ENCODE measurements at regions not wholly inside any gene's neighbourhood (a gene's known extent, or its start where the extent isn't known, plus 50 kb on each side); places are given as distances from the start of the nearest gene placed in this dataset.

GRCh38 chr21:34200288-34200905 is 127.0 kb downstream of the MRPS6 start:
- peak; percentile 67 for DNase-seq (ENCODE audit: low read depth)
- no peak for TF ChIP-seq CTCF (conservative IDR thresholded peaks at IDR 0.05; ENCODE audit: low read length)
- H3K4me3 ChIP-seq (ENCODE audit: low read length), result no peak overlapping the region

- TF ChIP-seq CTCF (conservative IDR thresholded peaks at IDR 0.05; ENCODE audit: low read length), result no peak
- no peak overlapping the region for H3K4me3 ChIP-seq (ENCODE audit: low read length)
- DNase-seq (ENCODE audit: low read depth), result no peak
These were observed 127.6 kb downstream of the MRPS6 start for GRCh38 chr21:34201001-34201400.

GRCh38 chr21:34201481-34201858 is 128.1 kb downstream of the MRPS6 start:
- peak overlapping the region; percentile 58 for H3K4me3 ChIP-seq (ENCODE audit: low read length)
- DNase-seq (ENCODE audit: low read depth), result no peak

GRCh38 chr21:34202553-34203372 is 129.4 kb downstream of the MRPS6 start:
- no peak for TF ChIP-seq CTCF (conservative IDR thresholded peaks at IDR 0.05; ENCODE audit: low read length)
- no peak overlapping the region; the same call in 1 of the 2 replicates for H3K4me3 ChIP-seq (ENCODE audit: low read length)
- DNase-seq (ENCODE audit: low read depth), result no peak

More at GRCh38 chr21:34201481-34201858, 128.1 kb downstream of the MRPS6 start:
- no peak for TF ChIP-seq CTCF (conservative IDR thresholded peaks at IDR 0.05; ENCODE audit: low read length)

- no peak overlapping the region for H3K4me3 ChIP-seq (ENCODE audit: low read length)
- no peak for TF ChIP-seq CTCF (conservative IDR thresholded peaks at IDR 0.05; ENCODE audit: low read length)
- no peak for DNase-seq (ENCODE audit: low read depth)
These were observed 130.6 kb downstream of the MRPS6 start for GRCh38 chr21:34203851-34204420.

GRCh38 chr21:34204481-34205439 is 131.4 kb downstream of the MRPS6 start:
- no peak overlapping the region for H3K4me3 ChIP-seq (ENCODE audit: low read length)
- DNase-seq (ENCODE audit: low read depth), result no peak
- no peak for TF ChIP-seq CTCF (conservative IDR thresholded peaks at IDR 0.05; ENCODE audit: low read length)
